ENCODE measurements at regions not wholly inside any gene's neighbourhood (a gene's known extent, or its start where the extent isn't known, plus 50 kb on each side); places are given as distances from the start of the nearest gene placed in this dataset.

- no peak overlapping the region for H3K4me3 ChIP-seq (ENCODE audit: low read depth, low read length)
- TF ChIP-seq, protein P1, sequence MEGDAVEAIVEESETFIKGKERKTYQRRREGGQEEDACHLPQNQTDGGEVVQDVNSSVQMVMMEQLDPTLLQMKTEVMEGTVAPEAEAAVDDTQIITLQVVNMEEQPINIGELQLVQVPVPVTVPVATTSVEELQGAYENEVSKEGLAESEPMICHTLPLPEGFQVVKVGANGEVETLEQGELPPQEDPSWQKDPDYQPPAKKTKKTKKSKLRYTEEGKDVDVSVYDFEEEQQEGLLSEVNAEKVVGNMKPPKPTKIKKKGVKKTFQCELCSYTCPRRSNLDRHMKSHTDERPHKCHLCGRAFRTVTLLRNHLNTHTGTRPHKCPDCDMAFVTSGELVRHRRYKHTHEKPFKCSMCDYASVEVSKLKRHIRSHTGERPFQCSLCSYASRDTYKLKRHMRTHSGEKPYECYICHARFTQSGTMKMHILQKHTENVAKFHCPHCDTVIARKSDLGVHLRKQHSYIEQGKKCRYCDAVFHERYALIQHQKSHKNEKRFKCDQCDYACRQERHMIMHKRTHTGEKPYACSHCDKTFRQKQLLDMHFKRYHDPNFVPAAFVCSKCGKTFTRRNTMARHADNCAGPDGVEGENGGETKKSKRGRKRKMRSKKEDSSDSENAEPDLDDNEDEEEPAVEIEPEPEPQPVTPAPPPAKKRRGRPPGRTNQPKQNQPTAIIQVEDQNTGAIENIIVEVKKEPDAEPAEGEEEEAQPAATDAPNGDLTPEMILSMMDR (IDR thresholded peaks at IDR 0.05; ENCODE audit: low read depth, low read length), result no peak
- no peak for TF ChIP-seq MAX (IDR thresholded peaks at IDR 0.05; ENCODE audit: low read depth, low read length)
- TF ChIP-seq POLR2A (IDR thresholded peaks at IDR 0.05; ENCODE audit: extremely low read depth, insufficient read length), result no peak
- no peak for TF ChIP-seq MYC (IDR thresholded peaks at IDR 0.05; ENCODE audit: low read depth, low read length)
- no peak for DNase-seq (ENCODE audit: low read depth)
Measured at GRCh38 chr11:71329165-71329510, 76.8 kb upstream of the SHANK2 start.

- no peak for DNase-seq (ENCODE audit: low read depth)
- H3K4me3 ChIP-seq (ENCODE audit: low read depth, low read length), result no peak overlapping the region
- TF ChIP-seq MYC (IDR thresholded peaks at IDR 0.05; ENCODE audit: low read depth, low read length) (no peak), POLR2A (IDR thresholded peaks at IDR 0.05; ENCODE audit: extremely low read depth, insufficient read length) (no peak), MAX (IDR thresholded peaks at IDR 0.05; ENCODE audit: low read depth, low read length) (no peak)
- TF ChIP-seq, protein P1 (IDR thresholded peaks at IDR 0.05; ENCODE audit: low read depth, low read length), result no peak
Measured at GRCh38 chr11:71327156-71328085, 75.0 kb upstream of the SHANK2 start.

DNA sequence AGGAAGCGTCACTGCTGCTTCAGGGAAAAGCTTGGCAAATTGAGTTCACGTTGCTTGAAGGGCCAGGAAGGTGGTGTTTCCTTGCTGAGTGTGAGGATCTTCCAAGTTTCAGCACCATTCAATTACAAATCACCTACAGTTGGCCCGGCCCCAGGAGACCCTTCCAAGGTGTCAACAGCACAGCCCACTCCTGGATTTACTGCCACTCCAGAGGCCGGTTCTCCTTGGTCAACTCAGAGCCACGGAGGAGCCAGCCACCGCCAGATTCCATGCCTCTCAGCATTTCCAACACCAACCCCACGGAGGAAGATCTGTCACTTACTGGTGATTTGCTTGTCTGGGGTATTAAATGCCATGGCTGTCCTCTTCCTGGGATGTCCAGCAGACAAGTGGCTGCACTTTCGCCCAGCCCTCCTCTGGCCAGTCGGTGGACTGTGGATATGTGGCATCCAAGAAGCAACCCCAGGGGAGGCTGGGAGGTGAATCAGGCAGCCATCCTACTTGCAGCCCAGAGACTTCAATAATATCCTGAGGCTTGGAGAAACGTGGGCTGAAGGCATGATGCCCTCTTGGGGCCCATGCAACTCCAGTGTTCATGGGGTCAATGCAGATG is 74.1 kb upstream of the SHANK2 start:
- TF ChIP-seq MAX (IDR thresholded peaks at IDR 0.05; ENCODE audit: low read depth, low read length) (no peak), POLR2A (IDR thresholded peaks at IDR 0.05; ENCODE audit: extremely low read depth, insufficient read length) (no peak), MYC (IDR thresholded peaks at IDR 0.05; ENCODE audit: low read depth, low read length) (no peak)
- TF ChIP-seq, protein P1 (IDR thresholded peaks at IDR 0.05; ENCODE audit: low read depth, low read length), result no peak
- DNase-seq (ENCODE audit: low read depth), result no peak
- H3K4me3 ChIP-seq (ENCODE audit: low read depth, low read length), result no peak overlapping the region

GRCh38 chr11:71325418-71326327 is 73.3 kb upstream of the SHANK2 start:
- TF ChIP-seq, protein P1 (IDR thresholded peaks at IDR 0.05; ENCODE audit: low read depth, low read length), result no peak
- no peak for TF ChIP-seq MYC (IDR thresholded peaks at IDR 0.05; ENCODE audit: low read depth, low read length)
- TF ChIP-seq MAX (IDR thresholded peaks at IDR 0.05; ENCODE audit: low read depth, low read length), result no peak
- TF ChIP-seq POLR2A (IDR thresholded peaks at IDR 0.05; ENCODE audit: extremely low read depth, insufficient read length), result no peak
- no peak overlapping the region for H3K4me3 ChIP-seq (ENCODE audit: low read depth, low read length)
- no peak for DNase-seq (ENCODE audit: low read depth)

- TF ChIP-seq POLR2A (IDR thresholded peaks at IDR 0.05; ENCODE audit: extremely low read depth, insufficient read length) (no peak), MYC (IDR thresholded peaks at IDR 0.05; ENCODE audit: low read depth, low read length) (no peak), MAX (IDR thresholded peaks at IDR 0.05; ENCODE audit: low read depth, low read length) (no peak)
- TF ChIP-seq, protein P1 (IDR thresholded peaks at IDR 0.05; ENCODE audit: low read depth, low read length), result no peak
- no peak for DNase-seq (ENCODE audit: low read depth)
- no peak overlapping the region for H3K4me3 ChIP-seq (ENCODE audit: low read depth, low read length)
Measured at GRCh38 chr11:71324788-71325417, 72.5 kb upstream of the SHANK2 start.

Measured in NB4 (cell line).